LNCAP (cell line): ENCODE measurements at regions not wholly inside any gene's neighbourhood (a gene's known extent, or its start where the extent isn't known, plus 50 kb on each side); places are given as distances from the start of the nearest gene placed in this dataset.

Experiments used
- TF ChIP-seq, protein P1 (sequence below): fragments of 450-650 bp; IDR thresholded peaks from 2 replicates; pipeline ENCODE4 v1.5.1; 2017; ENCODE audit warnings: mild to moderate bottlenecking

DNA sequence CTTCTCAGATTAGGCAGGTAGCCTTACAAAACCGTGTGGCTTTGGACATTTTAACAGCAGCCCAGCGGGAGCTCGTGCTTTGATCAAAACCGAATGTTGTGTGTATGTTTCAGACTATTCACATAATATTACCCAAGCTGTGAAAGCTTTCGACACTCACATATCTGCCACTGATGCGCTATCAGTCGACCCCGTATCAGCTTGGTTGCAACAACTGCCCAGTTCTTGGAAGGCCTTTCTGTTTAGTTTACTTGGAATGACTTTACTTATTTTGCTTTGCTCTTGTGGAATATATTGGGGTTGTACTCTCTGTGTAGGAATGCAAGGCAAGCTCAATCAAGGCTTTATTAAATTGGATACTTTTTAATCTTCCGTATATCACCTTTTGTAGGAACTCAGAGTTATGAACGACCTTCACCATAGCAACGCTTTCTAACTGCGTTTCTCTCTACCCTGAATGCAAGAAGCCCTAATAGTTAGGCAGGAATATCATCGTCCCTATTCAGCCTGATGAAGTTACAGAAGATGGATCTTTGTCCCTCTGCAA lies 107.5 kb downstream of the GLUD2 start:
- TF ChIP-seq, protein P1, sequence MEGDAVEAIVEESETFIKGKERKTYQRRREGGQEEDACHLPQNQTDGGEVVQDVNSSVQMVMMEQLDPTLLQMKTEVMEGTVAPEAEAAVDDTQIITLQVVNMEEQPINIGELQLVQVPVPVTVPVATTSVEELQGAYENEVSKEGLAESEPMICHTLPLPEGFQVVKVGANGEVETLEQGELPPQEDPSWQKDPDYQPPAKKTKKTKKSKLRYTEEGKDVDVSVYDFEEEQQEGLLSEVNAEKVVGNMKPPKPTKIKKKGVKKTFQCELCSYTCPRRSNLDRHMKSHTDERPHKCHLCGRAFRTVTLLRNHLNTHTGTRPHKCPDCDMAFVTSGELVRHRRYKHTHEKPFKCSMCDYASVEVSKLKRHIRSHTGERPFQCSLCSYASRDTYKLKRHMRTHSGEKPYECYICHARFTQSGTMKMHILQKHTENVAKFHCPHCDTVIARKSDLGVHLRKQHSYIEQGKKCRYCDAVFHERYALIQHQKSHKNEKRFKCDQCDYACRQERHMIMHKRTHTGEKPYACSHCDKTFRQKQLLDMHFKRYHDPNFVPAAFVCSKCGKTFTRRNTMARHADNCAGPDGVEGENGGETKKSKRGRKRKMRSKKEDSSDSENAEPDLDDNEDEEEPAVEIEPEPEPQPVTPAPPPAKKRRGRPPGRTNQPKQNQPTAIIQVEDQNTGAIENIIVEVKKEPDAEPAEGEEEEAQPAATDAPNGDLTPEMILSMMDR = no peak

DNA sequence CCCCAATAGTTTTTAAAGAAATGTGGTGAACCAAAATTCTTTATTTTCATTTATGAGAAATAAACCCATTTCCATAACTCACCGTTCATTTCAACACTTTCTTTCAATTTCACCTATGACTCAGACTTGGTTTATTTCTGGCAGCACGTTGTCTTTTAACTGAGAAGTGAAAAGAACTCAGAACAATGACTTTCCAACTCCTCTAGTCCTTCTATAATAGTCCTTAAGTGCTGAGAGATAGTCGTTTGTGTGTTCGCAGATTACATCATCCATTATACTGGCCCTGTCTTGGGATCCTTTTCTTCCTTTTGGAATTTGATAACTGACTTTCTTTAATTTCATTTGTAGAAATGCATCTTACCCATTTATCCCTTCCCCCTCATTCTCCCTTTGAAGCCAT lies 113.6 kb downstream of the GLUD2 start:
- TF ChIP-seq, protein P1 = no peak

GRCh38 chrX:121161501-121161933 lies 114.1 kb downstream of the GLUD2 start:
- TF ChIP-seq, protein P1 = no peak

GRCh38 chrX:121163443-121163842 lies 116.0 kb downstream of the GLUD2 start:
- TF ChIP-seq, protein P1 = no peak

DNA sequence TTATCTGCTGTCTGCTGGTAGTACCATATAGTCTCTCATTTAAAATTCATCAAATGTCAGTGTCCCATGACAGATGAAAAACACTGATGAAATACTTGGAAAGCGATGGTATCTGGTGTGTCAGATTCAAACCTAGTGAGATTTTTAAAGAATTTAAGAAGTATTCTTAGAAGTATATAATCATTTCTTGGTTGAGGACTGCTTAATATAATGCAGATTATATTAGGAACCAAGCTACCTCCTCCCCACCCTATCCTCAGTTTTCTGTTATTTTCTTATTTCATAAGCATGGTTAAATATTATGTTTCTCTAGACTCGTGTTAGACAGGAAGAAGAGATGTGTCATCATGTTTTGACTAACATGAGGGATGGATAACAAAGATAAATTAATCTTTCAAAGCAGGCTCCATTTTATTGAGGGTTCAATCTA lies 118.5 kb downstream of the GLUD2 start:
- TF ChIP-seq, protein P1 = no peak

GRCh38 chrX:121169099-121170035 lies 122.0 kb downstream of the GLUD2 start:
- TF ChIP-seq, protein P1 = no peak

DNA sequence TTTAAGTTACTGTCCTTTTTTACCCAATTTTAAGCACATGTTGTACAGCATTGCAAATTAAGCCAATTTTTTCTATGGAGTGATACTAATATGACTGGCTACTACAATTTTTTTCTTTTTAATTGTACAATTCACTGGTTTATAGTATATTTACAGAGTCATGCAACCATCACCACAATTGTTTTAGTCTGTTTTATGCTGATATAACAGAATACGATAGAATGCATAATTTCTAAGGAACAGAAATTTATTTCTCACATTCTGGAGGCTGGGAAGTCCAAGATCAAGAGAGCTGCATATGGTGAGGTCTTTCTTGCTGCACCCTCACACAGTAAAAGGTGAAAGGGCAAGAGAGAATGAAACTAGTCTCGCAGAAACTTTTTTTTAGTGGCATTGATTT lies 125.3 kb downstream of the GLUD2 start:
- TF ChIP-seq, protein P1 = no peak
